GM12873 (cell line): ENCODE measurements at regions not wholly inside any gene's neighbourhood (a gene's known extent, or its start where the extent isn't known, plus 50 kb on each side); places are given as distances from the start of the nearest gene placed in this dataset.

ENCODE experiments used
- TF ChIP-seq, protein P1 (sequence below): IDR thresholded peaks from 2 replicates; pipeline ENCODE4 v1.5.1; 2012; ENCODE audit warnings: low read depth, mild to moderate bottlenecking, moderate library complexity, low read length, control low read depth; ENCODE audit not compliant: insufficient read depth; ENCODE audit errors: missing control alignments

DNA sequence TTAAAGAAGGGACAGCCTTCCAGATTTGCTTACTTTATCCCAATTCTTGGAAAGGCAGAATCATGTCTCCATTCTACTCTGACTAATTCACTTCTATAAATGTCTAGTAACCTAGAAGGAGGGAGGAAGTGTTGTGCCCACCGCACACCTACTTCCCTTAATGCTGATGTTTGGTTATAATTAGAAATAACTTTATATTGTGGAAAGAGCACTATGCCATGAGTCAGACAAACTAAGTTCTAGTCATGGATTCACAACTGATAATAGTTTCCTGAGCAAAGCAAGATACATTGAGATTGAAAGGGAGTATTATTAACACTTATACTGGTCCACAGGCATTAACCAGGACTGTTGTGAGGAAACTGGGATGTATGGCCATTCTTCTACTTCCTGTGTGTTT, 345.9 kb upstream of the RPS23 start:
- TF ChIP-seq, protein P1, sequence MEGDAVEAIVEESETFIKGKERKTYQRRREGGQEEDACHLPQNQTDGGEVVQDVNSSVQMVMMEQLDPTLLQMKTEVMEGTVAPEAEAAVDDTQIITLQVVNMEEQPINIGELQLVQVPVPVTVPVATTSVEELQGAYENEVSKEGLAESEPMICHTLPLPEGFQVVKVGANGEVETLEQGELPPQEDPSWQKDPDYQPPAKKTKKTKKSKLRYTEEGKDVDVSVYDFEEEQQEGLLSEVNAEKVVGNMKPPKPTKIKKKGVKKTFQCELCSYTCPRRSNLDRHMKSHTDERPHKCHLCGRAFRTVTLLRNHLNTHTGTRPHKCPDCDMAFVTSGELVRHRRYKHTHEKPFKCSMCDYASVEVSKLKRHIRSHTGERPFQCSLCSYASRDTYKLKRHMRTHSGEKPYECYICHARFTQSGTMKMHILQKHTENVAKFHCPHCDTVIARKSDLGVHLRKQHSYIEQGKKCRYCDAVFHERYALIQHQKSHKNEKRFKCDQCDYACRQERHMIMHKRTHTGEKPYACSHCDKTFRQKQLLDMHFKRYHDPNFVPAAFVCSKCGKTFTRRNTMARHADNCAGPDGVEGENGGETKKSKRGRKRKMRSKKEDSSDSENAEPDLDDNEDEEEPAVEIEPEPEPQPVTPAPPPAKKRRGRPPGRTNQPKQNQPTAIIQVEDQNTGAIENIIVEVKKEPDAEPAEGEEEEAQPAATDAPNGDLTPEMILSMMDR, result no peak

DNA sequence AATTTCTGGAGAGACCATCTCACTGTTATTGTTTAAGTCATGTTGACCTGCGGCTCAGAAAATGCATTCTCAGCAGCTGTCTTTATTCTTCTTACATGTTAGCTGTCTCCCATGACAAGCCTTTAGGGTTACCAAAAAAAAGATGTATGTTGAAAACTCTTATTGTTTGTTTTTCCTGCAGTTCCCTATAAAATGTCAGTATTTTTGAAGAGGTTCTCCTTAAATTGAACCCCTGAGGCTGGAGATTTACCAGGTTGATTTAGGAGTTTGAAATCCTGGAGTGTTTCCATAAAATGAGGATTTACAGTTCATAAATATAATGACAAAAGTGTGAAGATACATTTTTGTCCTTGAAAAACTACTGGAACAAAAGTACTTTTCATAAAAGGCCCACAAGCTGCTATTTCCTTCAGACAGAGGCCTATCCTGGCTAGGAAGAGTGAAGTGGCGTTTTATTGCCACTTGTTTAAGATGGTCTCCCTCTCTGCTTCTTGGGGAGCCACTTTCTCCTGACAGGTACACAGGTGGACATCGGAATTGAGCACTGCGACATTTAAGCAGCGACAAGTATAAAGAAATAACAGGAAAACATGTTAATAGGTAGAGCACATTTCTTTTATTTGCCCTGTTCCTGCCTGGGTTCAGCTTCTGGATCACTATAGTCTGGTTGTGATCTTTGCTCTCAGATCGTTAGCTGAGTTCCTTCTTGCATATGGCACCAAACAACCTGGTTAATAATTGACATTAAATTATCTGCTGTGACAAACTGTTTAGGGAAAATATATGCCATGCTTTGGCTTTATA, 344.8 kb upstream of the RPS23 start:
- TF ChIP-seq, protein P1, result no peak

DNA sequence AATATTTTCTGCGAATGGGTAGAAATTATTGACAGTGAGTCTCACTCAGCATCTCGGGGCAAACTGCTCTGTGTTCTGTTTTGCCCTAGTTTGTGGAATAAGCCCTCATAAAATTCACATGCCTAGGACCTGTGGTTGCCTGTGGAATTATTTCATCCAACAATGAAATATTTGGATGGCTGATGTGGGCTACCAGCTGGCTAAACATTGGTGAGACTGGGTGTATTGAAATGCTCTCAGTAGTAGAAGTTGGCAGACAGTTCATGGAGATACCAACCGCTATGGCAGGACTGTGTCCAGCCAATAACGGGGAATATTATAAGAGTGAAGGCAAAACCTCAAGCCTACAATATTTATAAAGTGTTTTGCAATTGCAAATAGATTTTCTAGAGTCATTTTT, 344.1 kb upstream of the RPS23 start:
- TF ChIP-seq, protein P1, result no peak

DNA sequence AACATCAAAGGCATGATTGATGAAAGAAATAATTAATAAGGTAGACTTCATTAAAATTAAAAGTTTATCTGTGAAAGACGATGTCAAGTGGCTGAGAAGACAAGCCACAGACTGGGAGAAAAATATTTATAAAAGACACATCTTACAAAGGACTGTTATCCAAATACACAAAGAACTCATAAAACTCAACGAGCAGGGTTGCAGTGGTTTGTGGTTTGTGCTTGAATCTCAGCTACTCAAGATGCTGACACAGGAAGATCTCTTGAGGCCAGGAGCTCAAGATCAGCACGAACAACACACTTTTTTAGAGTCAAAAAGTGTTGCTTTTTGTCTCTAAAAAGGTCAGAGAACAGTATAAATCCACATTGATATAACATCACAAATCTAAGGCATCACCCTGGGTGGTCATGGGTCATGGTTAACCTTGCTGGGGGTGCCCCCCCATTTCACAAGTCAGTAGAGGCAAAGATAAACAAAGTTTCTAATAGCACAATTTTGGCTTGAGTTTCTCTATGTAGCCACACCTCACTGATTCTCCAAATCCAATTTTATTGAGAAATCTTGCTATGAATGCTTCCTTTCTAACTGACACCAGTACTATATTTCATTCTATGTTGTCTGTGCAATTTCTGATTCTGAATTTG, 342.9 kb upstream of the RPS23 start:
- TF ChIP-seq, protein P1, result no peak

DNA sequence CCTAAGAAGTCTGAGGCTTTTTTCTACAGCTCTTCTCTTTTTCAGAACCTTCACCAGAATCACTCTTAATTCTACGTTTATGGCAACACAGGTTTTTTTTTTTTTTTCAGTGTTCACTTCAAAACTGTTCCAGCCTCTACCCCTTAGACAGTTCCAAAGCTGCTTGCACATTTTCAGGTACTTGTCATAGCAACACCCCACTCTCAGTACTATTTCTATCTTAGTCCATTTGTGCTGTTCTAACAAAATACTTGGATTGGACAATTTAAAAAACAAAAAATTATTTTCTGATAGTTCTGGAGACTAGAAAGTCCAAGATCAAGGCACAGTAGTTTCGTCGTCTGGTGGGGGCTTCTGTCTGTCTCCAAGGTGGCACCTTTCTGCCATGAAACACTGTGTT, 340.9 kb upstream of the RPS23 start:
- TF ChIP-seq, protein P1, result no peak

DNA sequence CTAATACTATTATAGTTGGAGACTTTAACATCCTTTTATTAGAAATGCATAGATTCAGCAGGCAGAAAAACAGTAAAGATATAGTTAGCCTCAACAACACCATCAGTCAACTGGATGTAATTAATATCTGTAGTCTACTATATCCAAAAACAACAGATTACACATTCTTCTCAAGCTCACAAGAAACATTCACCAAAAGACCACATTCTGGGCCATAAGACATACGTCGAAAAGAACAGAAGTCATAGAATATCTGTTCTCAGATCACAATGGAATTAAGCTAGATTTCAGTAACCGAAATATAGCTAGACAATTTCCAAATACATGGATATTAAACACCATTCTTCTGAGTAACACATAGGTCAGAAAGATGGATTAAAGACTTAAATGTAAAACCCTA, 336.6 kb upstream of the RPS23 start:
- TF ChIP-seq, protein P1, result no peak

DNA sequence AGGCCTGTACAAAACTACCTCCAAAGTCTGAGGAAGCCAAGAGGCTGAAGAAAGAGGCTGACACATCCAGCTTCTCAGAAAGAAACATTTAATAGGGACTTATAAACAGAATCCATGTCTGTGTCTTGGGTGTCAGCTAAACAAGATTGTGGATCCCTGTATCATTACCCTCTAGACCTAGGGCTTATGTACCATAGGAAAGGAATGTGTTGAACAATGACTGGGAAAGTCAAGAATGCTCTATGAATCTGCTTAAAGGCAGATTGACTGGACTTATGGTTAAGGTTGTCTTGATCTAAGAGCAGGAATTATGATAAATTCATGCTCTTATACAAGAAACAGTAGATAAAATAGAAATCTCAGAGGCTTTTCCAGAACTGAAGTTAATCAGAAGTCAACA, 335.7 kb upstream of the RPS23 start:
- TF ChIP-seq, protein P1, result no peak
